Neural cell (in vitro differentiated cells): ENCODE measurements at regions not wholly inside any gene's neighbourhood (a gene's known extent, or its start where the extent isn't known, plus 50 kb on each side); places are given as distances from the start of the nearest gene placed in this dataset.

ENCODE experiments used
- H2AFZ ChIP-seq: fragments of 200-600, 300-800 bp; sonication (generic), shearing (Covaris generic); 2 replicates; pipeline ENCODE4 v1.6.0; 2014; ENCODE audit warnings: low read depth, mild to moderate bottlenecking, antibody characterized with exemption, low read length, moderate library complexity
- H3F3A ChIP-seq: fragments of 200-600 bp; shearing (Covaris generic); 2 replicates; pipeline ENCODE4 v1.6.1; 2016; ENCODE audit warnings: mild to moderate bottlenecking, moderate library complexity, mixed read lengths, antibody characterized with exemption, low read length; ENCODE audit not compliant: insufficient read depth, poor library complexity, severe bottlenecking
- H3K27ac ChIP-seq: fragments of 200-600, 300-800 bp; sonication (generic), shearing (Covaris generic); 2 replicates; pipeline ENCODE4 v1.5.1; 2014; ENCODE audit warnings: mild to moderate bottlenecking, low read length, moderate library complexity
- H3K27me3 ChIP-seq: fragments of 300-800, 200-600 bp; sonication (generic), shearing (Covaris generic); 2 replicates; pipeline ENCODE4 v1.6.0; 2014; ENCODE audit warnings: mild to moderate bottlenecking, low read depth, low read length, moderate library complexity; ENCODE audit not compliant: insufficient read depth
- H3K36me3 ChIP-seq: fragments of 300-800, 200-600 bp; sonication (generic), shearing (Covaris generic); 2 replicates; pipeline ENCODE4 v1.5.1; 2014; ENCODE audit warnings: mild to moderate bottlenecking, antibody characterized with exemption, low read length, moderate library complexity; ENCODE audit not compliant: insufficient read depth
- H3K4me2 ChIP-seq: fragments of 300-800, 200-600 bp; sonication (generic), shearing (Covaris generic); 2 replicates; pipeline ENCODE4 v1.6.0; 2014; ENCODE audit warnings: mild to moderate bottlenecking, low read length
- H3K4me3 ChIP-seq: fragments of 300-800, 200-600 bp; sonication (generic), shearing (Covaris generic); 2 replicates; pipeline ENCODE4 v1.5.1; 2014; ENCODE audit warnings: mild to moderate bottlenecking, low read length, moderate library complexity
- H3K79me2 ChIP-seq: fragments of 200-600 bp; shearing (Covaris generic); replicated peaks from 2 replicates; pipeline ENCODE4 v1.6.0; 2014; ENCODE audit warnings: mild to moderate bottlenecking, low read length, moderate library complexity; ENCODE audit not compliant: insufficient read depth
- H3K9ac ChIP-seq: fragments of 300-800, 200-600 bp; sonication (generic), shearing (Covaris generic); 2 replicates; pipeline ENCODE4 v1.6.1; 2016; ENCODE audit warnings: mild to moderate bottlenecking, low read length, mixed read lengths
- H3K9me2 ChIP-seq: fragments of 200-600 bp; shearing (Covaris generic); 2 replicates; pipeline ENCODE4 v1.6.1; 2016; ENCODE audit warnings: mild to moderate bottlenecking, low read length, mixed read lengths; ENCODE audit not compliant: insufficient read depth
- H3K9me3 ChIP-seq: fragments of 200-600, 300-800 bp; sonication (generic), shearing (Covaris generic); 2 replicates; pipeline ENCODE4 v1.6.1; 2016; ENCODE audit warnings: mild to moderate bottlenecking, mixed run types, low read length, moderate library complexity, mixed read lengths
- H4K20me1 ChIP-seq: fragments of 200-600 bp; shearing (Covaris generic); 2 replicates; pipeline ENCODE4 v1.6.1; 2016; ENCODE audit warnings: mild to moderate bottlenecking, mixed run types; ENCODE audit not compliant: insufficient read depth
- EP300 ChIP-seq: fragments of 450-650 bp; conservative IDR thresholded peaks from 2 replicates; pipeline ENCODE4 v1.6.1; 2014; ENCODE audit warnings: antibody characterized with exemption, mild to moderate bottlenecking, moderate library complexity; ENCODE audit not compliant: poor library complexity, severe bottlenecking
- EZH2 ChIP-seq: fragments of 200-600, 300-800 bp; shearing (Covaris generic), sonication (generic); IDR thresholded peaks from 2 replicates; pipeline ENCODE4 v1.6.1; 2014; ENCODE audit warnings: antibody characterized with exemption, low read length, borderline replicate concordance, mild to moderate bottlenecking; ENCODE audit not compliant: insufficient read depth, poor library complexity, severe bottlenecking
- MXI1 ChIP-seq: fragments of 450-650 bp; conservative IDR thresholded peaks from 2 replicates; pipeline ENCODE4 v1.6.1; 2014; ENCODE audit warnings: antibody characterized with exemption, mild to moderate bottlenecking; ENCODE audit not compliant: poor library complexity, severe bottlenecking
- POLR2AphosphoS5 ChIP-seq: IDR thresholded peaks from 2 replicates; pipeline ENCODE4 v1.6.1; 2012
- RAD21 ChIP-seq: fragments of 450-650 bp; conservative IDR thresholded peaks from 2 replicates; pipeline ENCODE4 v1.6.1; 2014; ENCODE audit warnings: antibody characterized with exemption, mild to moderate bottlenecking, moderate library complexity
- SMC3 ChIP-seq: fragments of 450-650 bp; conservative IDR thresholded peaks from 2 replicates; pipeline ENCODE4 v1.6.1; 2014; ENCODE audit warnings: antibody characterized with exemption, mild to moderate bottlenecking, moderate library complexity; ENCODE audit not compliant: poor library complexity
- TAF1 ChIP-seq: IDR thresholded peaks from 2 replicates; pipeline ENCODE4 v1.6.1; 2012; ENCODE audit warnings: low read depth
- TF ChIP-seq, protein P1 (sequence below): IDR thresholded peaks from 2 replicates; pipeline ENCODE4 v1.6.1; 2012; ENCODE audit warnings: borderline replicate concordance
- TF ChIP-seq, protein P2 (sequence below): fragments of 450-650 bp; IDR thresholded peaks from 2 replicates; pipeline ENCODE4 v1.5.1; 2014; ENCODE audit warnings: antibody characterized with exemption, mild to moderate bottlenecking, moderate library complexity; ENCODE audit not compliant: poor library complexity, severe bottlenecking

DNA sequence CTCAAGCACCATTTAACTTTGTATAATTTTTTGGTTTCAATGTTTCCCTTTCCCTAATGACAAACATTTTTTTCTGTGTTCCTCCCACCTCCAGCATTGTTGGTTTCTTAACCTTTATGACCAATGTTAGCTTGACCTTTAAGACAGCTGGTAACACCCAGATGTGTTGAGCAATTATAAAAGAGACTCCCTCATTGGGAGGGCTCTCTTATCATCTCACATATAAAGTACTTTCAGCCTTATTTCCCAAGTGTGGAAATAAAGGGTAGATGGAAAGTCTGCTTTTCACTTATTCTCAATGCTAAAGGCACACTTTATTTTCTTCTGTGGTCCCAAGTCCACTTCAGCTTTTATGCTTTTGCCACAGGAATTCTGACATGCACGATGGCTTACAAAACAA is 1420.4 kb downstream of the RAPGEF2 start:
- H3K36me3 ChIP-seq: no peaks in the 10 kb centered on the region
- no peaks in the 10 kb centered on the region for H3K9me2 ChIP-seq
- H3F3A ChIP-seq: no peaks in the 10 kb centered on the region
- H4K20me1 ChIP-seq: no peaks in the 10 kb centered on the region
- no peak overlapping the region for H3K27ac ChIP-seq
- no peak overlapping the region for H3K9ac ChIP-seq
- no peak overlapping the region for H2AFZ ChIP-seq
- H3K9me3 ChIP-seq: no peaks in the 10 kb centered on the region
- no peak overlapping the region for H3K4me3 ChIP-seq
- H3K79me2 ChIP-seq: no peaks in the 10 kb centered on the region
- no peak overlapping the region for H3K4me2 ChIP-seq
- no peaks in the 10 kb centered on the region for H3K27me3 ChIP-seq
- TF ChIP-seq POLR2AphosphoS5: no peak
- TF ChIP-seq RAD21: no peak
- TF ChIP-seq TAF1: no peak
- no peak for TF ChIP-seq SMC3
- TF ChIP-seq EZH2: no peak
- TF ChIP-seq EP300: no peak
- TF ChIP-seq, protein P1, sequence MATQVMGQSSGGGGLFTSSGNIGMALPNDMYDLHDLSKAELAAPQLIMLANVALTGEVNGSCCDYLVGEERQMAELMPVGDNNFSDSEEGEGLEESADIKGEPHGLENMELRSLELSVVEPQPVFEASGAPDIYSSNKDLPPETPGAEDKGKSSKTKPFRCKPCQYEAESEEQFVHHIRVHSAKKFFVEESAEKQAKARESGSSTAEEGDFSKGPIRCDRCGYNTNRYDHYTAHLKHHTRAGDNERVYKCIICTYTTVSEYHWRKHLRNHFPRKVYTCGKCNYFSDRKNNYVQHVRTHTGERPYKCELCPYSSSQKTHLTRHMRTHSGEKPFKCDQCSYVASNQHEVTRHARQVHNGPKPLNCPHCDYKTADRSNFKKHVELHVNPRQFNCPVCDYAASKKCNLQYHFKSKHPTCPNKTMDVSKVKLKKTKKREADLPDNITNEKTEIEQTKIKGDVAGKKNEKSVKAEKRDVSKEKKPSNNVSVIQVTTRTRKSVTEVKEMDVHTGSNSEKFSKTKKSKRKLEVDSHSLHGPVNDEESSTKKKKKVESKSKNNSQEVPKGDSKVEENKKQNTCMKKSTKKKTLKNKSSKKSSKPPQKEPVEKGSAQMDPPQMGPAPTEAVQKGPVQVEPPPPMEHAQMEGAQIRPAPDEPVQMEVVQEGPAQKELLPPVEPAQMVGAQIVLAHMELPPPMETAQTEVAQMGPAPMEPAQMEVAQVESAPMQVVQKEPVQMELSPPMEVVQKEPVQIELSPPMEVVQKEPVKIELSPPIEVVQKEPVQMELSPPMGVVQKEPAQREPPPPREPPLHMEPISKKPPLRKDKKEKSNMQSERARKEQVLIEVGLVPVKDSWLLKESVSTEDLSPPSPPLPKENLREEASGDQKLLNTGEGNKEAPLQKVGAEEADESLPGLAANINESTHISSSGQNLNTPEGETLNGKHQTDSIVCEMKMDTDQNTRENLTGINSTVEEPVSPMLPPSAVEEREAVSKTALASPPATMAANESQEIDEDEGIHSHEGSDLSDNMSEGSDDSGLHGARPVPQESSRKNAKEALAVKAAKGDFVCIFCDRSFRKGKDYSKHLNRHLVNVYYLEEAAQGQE: no peak
- no peak for TF ChIP-seq MXI1
- TF ChIP-seq, protein P2, sequence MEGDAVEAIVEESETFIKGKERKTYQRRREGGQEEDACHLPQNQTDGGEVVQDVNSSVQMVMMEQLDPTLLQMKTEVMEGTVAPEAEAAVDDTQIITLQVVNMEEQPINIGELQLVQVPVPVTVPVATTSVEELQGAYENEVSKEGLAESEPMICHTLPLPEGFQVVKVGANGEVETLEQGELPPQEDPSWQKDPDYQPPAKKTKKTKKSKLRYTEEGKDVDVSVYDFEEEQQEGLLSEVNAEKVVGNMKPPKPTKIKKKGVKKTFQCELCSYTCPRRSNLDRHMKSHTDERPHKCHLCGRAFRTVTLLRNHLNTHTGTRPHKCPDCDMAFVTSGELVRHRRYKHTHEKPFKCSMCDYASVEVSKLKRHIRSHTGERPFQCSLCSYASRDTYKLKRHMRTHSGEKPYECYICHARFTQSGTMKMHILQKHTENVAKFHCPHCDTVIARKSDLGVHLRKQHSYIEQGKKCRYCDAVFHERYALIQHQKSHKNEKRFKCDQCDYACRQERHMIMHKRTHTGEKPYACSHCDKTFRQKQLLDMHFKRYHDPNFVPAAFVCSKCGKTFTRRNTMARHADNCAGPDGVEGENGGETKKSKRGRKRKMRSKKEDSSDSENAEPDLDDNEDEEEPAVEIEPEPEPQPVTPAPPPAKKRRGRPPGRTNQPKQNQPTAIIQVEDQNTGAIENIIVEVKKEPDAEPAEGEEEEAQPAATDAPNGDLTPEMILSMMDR: no peak

DNA sequence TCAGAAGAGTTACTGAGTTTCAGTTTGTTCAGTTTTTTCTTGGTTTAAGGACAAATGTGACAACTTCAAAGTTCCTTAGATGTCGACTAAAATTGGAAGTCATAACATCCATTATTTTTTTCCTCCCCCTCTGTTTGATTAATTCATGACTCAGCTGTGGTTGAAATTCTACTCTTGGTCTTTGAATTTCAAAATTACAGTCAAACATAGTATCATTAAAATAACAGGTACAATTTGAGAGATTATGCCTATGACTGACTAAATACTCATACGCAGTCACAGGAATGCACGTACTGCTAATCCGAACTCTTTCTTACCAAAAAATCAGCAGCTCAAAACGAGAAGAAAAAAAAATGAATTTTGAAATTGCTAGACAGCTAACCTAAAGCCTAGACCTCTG is 1434.8 kb downstream of the RAPGEF2 start:
- Histone ChIP-seq H3K27ac (no peak overlapping the region), H2AFZ (no peak overlapping the region), H3K9me3 (no peaks in the 10 kb centered on the region), H3K4me3 (no peak overlapping the region), H3K9me2 (no peaks in the 10 kb centered on the region), H3K36me3 (no peaks in the 10 kb centered on the region), H3F3A (no peaks in the 10 kb centered on the region), H3K79me2 (no peaks in the 10 kb centered on the region), H4K20me1 (no peaks in the 10 kb centered on the region), H3K27me3 (no peaks in the 10 kb centered on the region), H3K9ac (no peak overlapping the region), H3K4me2 (no peak overlapping the region)
- TF ChIP-seq EZH2 (no peak), TAF1 (no peak), SMC3 (no peak), MXI1 (no peak), EP300 (no peak), RAD21 (no peak), POLR2AphosphoS5 (no peak)
- TF ChIP-seq, protein P2: no peak
- TF ChIP-seq, protein P1: no peak
